HG03342 (cell line): ENCODE measurements at regions not wholly inside any gene's neighbourhood (a gene's known extent, or its start where the extent isn't known, plus 50 kb on each side); places are given as distances from the start of the nearest gene placed in this dataset.
"Not testable (repeated sequence)": the region's sequence is repeated elsewhere in the genome, so short reads cannot be mapped to it uniquely, and the experiment has no call there.

Experiments
- ATAC-seq: cut with Tn5 transposase; IDR thresholded peaks from one replicate; pipeline ENCODE4 v1.9.1; 2021; ENCODE audit warnings: mild to moderate bottlenecking, moderate library complexity; ENCODE audit not compliant: unreplicated experiment

DNA sequence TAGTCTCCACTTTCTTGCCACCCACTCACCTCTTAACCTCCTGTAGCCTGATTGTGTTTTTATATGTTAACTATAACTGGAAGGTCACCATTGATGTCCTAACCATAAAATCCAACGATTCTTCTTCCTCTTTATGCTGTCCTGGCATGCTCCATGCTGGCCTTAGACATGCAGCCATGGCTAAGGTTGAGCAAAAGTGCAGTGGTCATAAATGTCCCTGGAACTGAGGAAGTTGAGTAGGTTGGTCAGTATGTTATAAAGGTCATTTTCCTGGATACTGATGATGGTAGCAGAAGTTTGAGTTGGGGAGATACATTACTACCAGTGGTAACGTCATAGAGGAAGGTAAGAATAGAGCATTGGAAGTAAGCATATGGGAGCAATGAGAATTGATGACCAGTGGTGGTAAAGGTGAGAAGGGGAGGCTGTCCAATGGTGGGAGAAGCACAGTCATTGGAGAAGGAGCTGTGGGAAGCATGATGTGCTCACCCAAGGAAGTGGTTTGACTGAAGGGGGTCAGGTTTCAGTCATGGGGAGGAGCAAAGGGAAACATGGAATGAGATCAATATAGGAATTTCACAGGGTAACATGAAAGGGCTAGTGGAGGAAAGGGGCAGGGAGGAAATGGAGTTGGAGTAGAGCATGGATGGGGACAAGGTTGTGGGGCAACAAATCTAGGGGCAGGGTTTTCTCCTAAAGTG is 240.8 kb downstream of the DACT1 start:
- ATAC-seq, result no peak

DNA sequence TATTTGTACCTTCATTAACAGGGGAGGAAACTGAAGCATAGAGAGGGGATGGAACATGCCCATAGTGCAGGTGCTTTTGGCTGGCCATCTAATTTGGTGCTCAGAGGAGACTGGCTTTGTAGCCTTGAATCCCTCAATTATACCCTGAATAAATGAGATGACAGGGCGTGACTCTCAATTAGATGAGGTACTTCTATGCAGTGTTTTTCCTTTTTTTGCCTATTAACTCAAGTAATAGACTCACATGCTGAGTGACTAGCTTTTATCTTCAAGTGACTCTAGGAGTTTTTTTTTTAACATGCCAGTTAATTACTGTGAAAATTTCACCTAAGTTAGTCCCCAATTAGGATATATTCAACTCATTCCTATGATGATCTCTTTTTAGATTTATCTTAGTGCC is 243.7 kb downstream of the DACT1 start:
- no peak for ATAC-seq

DNA sequence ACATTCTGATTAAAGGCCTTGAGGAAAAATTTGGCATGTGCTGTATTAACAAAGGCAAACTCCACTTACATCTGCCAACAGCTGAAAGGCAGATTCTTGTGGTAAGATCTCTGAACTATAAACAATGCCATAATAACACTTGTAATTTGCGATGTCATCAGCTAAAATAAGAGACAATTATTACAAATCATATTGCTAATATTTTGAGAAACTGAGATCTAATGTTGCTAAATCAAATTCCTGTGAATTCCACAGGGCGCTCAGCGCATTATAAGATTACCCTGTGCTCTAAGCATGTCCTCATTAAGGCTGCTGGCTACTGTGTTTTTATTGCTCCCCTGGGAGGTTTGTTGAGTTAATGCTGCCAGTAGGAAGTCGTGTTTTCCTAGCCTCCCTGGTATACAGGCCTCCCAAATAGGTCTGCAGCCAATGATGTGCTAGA is 244.8 kb downstream of the DACT1 start:
- no peak for ATAC-seq

DNA sequence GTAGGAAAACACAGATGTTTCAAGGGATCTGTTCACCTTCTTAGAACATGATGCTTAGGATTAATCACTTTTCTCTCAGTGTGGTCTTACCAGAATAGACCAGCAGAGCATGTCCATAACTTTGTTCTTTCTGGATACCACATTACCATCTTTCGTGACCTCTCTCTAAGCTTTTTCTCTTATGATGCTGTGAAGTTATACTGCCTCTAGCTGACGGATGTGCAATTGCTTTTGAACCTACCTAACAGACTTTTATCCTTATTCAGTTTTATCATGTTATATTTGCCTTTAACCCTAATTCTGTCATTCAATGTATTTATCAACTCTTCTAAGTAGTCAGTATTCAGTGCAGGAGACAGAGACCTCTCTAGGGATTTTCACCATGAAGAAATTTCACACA is 246.7 kb downstream of the DACT1 start:
- no peak for ATAC-seq

DNA sequence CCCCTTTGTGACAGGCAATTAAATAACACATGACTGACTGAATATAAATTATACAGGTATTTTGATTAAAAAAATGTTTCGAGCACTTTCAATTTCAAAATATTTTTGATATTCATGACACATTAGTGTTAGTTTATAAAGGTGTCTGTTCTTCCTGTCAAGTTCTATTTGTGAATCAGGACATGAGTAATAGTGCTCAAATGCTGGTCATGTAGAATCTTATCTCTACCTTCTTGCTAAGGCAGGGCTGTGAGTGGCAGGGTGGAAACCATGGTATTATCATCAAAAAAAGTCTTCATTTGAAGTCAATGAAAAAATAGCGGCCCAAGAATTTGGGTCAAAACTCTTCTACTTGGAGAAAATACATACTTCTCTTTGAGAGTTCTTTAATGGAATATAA is 250.2 kb downstream of the DACT1 start:
- no peak for ATAC-seq

DNA sequence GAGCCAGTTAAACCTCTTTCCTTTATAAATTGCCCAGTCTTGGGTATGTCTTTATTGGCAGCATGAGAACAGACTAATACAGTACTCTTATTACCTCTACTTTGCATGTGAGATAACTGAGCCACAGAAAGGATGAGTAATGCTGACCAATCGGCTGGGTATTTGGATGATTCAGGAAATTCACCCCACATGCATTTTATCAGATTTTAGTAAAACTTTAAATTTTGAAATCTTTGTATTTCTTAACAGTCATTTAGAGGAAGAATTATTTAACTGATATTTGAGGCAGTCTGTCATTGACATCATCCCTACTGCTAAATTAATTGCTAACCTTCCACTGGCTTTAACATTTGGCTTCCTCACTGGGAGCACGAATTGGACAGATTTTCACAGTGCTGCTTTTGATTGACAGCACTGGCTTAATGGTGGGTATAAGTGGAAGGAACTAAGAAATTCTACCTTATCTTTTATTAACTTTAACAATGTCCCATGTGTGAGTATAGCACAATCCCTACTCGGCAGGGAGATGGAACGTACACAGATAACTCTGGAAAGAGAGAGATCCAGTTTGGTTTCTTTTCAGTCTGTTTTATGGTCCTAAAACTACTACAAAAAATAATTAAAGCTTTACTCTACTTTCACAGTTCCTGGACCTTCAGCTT is 261.0 kb downstream of the DACT1 start:
- no peak for ATAC-seq

DNA sequence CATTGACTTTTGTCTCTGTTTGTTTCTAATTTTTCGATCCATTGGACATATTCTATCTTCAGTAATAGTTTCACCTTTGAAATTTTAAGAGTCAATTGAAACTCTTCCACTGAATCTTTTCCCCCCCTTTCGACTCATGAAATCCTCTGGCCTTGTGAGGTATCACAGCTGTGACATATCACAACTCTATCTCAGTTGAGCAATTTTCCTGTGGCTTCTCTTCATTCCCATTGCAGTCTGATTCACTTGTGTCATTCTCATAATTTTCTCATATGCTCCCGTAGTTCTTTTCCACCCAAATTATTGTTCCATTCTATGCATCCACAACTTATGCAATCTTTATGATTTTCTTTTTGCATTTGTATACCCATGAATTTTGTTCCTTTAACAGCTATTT is 261.6 kb downstream of the DACT1 start:
- no peak for ATAC-seq

DNA sequence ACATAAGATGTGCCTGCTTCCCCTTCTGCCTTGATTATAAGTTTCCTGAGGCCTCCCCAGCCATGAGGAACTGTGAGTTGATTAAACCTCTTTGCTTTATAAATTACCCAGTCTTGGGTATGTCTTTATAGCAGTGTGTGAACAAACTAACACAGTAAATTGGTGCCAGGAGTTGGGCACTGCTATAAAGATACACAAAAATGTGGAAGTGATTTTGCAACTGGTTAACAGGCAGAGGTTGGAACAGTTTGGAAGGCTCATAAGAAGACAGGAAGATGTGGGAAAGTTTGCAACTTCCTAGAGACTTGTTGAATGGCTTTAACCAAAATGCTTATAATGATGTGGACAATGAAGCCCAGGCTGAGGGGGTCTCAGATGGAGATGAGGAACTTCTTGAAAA is 264.1 kb downstream of the DACT1 start:
- ATAC-seq, result no peak

DNA sequence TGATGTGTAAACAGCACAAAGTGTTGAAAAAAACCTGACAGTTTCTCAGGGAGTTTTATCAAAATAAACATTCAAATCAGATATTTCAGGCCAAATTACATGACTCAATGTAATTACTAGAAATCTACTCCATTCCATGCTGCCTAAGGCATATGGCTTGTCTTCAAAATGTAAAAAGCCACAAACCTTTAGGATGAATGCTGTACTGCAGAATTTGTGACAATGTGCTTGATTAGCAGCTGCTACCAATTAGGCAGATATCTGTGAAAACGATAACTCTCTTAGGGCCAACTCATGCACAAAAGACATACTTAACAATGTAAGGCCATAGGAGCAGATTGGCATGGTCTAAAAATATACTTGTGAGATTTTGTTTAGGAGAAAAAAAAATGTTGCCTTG is 267.0 kb downstream of the DACT1 start:
- ATAC-seq, result no peak

DNA sequence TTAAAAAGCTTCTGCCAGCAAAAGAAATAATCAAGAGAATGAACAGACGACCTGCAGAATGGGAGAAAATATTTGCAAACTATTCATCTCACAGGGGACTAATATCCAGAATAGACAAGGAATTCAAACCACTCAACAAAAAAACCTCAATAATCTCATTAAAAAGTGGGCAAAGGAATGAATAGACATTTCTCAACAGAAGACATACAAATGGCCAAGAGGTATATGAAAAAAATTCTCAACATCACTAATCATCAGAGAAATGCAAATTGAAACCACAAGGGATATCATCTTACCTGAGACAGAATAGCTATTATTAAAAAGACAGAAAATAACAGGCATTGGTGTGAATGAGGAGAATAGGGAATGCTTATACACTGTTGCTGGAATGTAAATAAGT is 270.0 kb downstream of the DACT1 start:
- no peak for ATAC-seq

DNA sequence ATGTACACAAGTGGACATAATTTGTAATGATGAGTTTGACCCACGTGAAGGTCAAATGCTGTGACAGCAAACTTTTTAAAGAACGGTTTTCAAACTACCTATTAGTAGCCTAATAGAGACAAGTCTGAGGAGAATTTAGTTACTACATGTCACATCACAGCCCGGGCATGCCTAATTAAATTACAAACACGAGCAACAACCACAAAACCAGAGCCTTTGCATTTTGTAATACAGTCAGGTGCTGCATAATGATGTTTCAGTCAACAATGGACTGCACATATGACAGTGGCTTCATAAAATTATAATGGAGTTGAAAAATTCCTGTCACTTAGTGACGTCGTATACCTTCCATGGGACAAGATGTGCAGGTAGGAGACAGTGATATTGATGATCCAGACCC is 274.5 kb downstream of the DACT1 start:
- no peak for ATAC-seq

DNA sequence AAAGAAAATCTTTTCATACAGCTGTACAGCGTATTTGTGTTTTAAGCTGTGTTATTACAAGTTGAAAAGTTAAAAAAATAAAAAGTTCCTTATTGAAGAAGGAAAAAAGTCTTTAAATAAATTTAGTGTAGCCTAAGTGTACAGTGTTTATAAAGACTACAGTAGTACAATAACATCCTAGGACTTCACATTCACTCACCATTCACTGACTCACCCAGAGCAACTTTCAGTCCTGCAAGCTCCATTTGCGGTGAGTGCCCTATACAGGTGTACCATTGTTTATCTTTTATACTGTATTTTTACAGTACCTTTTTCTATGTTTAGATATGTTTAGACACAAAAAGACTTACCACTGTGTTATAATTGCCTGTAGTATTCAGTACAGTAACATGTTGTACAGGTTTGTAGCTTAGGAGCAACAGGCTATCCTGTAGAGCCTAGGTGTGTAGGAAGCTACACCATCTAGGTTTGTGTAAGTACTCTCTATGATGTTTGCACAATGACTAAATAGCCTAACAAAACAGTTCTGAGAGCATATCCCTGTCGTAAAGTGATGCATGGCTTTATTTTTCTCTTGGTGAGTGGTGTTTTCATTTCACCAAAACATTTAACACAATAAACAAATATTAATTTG is 275.2 kb downstream of the DACT1 start:
- no peak for ATAC-seq

DNA sequence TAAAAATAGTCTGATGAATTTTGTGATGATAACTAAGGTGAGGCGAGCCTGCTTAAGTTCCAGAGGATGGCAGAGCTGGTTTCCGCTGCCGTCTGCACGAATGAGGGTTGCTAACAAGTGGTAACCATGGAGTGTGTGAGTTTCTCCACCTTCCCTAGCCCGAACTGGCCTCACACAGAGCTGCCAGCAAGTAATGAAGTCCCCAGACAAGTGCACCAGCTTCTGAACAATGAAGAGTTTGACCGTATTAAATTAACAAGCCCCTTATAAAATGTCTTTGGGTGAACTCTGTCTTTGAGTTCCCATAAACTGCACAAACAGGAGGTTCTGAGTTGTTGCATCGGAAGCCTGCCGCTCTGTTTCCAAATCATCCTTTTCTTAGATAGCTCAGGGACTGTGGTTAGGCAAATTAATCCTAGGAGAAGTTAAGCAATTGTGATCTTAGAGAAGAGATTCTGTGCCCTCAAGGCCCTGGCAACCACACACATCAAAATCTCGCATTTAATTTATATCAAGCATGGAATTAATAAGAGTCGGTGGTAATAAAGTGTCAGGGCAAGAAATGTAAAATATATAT is 274.1 kb upstream of the DAAM1 start:
- no peak for ATAC-seq

DNA sequence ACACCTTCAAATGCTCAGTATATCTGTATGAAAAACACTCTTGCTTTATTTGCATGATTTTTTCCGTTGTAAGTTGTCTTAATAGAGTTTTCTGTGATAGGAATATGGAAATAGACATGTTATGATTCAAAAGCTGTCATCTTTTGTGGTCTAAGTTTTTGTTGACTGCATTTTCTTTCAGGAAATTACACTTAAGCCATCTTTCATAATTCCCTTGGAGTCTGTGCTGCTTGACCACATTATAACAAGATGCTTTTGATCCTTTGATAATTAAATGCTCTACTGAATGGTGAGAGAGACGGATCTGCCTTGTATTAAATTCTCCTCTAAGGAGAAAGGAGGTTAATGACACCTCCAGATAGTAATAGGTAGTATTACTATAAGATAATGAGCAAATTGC is 272.8 kb upstream of the DAAM1 start:
- ATAC-seq, result no peak

DNA sequence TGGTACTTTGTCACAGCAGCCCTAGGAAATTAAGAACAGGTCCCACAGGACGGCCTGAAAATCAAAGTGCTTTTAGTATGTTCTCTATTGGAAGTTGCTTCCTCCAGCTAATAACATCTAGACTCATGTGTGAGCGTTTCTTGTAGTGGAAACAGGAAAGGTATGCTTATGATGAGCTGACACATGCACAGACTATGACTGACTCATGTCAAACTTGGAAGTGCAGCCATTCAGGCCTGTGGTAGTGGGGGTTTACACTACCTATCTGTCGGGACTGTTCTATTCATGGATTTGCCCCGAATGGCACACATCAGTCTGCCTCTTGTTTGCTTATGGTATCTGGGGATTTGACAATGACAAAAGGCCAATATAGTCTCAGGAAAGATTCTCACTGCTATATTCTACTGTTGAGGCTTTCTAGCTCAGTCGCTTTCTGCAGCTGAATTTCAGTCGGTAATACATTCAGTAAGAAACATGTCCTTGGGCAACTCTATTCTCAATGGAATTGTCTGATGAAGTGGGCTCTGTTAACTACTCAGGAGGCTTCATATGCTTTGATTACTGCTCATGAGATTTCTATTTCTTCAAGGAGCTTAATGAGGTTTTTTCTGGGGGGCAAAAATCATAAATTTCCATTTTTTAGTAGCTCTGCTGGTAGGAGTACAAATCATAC is 270.3 kb upstream of the DAAM1 start:
- no peak for ATAC-seq

DNA sequence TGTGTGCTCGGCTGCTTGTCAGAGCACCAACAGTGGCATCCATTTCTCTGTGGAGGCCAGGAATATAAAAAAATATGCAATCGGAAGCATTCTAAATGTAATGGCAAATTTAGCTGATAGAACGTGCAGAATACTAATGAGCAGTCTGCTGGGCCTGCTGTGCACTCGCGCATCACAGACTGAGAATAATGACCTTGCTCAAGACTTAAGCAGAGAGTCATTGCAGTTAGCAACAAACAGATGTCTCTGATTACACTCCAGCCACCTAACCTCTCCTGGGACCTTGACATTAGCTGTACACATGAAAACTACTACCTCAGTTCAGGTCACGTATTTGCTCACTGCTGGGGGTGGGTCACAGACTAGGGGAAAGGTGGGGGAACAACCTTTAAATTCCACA is 269.2 kb upstream of the DAAM1 start:
- ATAC-seq, result no peak

DNA sequence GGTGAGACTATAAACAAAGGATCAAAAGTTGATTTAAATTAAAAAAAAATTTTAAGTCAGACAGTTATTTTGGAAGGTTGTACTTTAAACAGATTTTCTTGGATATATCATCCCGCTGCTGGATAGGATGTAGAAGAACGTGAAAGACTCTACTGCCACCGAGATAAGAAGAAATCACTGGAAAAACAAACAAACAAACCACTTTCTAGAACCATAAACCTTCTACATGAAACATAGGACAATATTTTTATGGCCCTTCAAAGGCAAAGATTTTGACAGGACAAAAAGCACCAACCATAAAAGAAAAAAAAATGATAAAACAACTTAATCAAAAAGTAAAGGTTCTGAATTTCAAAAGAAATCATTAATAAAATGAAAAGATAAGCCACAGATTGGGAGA is 268.2 kb upstream of the DAAM1 start:
- no peak for ATAC-seq

DNA sequence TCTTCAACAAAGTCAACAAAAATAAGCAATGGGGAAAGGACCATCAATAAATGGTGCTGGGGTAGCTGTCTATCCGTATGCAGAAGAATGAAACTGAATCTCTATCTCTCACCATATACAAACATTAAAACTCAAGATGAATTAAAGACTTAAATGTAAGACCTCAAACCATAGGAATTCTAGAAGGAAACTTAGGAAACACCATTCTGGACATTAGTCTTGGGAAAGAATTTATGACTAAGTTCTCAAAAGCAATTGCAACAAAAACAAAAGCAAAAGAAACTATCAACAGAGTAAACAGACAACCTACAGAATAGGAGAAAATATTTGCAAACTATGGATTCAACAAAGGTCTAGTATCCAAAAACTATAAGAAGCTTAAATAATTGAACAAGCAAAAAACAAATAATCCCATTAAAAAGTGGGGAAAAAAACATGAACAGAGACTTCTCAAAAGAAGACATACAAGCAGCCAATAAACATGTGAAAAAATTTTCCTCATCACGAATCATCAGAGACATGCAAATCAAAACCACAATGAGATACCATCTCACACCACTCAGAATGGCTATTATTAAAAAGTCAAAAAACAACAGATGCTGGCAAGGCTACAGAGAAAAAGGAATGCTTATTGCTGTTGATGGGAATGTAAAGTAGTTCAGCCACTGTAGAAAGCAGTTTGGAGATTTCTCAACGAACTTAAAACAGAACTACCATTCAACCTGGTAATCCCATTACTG is 266.1 kb upstream of the DAAM1 start:
- not testable (repeated sequence) for ATAC-seq

DNA sequence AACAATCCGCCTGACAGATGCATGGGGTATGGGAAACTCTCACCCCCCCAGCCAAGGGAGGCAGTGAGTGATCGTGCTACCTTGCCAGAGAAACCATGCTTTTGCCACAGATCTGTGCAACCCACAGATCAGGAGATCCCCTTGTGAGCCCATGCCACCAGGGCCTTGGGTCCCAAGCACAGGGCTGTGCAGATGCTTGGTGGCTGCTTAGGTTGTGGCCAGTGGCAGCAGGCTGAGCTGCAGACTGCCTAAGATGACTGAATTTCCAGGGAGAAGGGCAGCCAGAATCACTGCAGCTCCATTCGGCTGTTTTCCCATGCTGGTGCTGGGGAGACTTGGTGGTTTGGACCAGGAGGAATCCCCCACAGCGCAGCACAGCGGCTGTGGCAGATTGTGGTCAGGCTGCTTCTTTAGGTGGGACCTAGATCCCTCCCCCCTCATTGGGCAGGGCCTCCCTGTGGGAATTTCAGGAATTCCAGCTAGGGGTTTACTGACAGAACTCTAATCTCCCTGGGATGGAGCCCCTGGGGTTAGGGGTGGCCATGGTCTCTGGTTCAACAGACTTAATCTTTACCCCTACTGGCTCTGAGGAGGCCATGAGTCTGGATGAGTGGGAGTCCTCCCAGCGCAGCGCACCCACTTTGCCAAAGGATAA is 264.6 kb upstream of the DAAM1 start:
- no peak for ATAC-seq

DNA sequence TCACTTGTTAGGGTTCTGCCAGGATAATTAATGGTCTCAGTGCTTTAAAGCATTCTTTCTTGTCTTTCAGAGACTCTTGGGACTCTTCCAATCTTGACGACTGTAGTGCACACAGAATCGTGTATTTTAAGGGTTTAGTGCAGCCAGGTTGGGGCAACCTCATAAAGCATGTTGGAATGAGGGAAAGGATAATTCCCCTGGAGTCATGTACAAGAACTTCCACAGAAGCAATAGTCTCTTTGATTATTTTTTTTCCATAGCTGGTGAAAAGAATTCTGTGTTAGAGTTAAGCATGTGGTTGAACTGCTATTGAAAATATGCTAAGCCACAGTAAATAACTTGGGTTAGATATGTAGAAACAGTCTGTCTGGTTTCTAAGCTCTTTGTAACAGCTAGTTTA is 246.8 kb upstream of the DAAM1 start:
- no peak for ATAC-seq
